Mesenchymal stem cell (in vitro differentiated cells and primary cell): ENCODE measurements at regions not wholly inside any gene's neighbourhood (a gene's known extent, or its start where the extent isn't known, plus 50 kb on each side); places are given as distances from the start of the nearest gene placed in this dataset.
A peak's percentile ranks its signal among the peaks of the same experiment; 100 is the strongest.

Source experiments
- DNase-seq: peaks from one replicate; pipeline ENCODE4 v3.0.0-alpha.2; 2013
- H2AFZ ChIP-seq: one replicate; pipeline ENCODE4 v1.6.1; 2013; ENCODE audit warnings: low read depth, mild to moderate bottlenecking, control low read depth, inconsistent platforms, low read length, moderate library complexity
- H2AK5ac ChIP-seq: 2 replicates; pipeline ENCODE4 v1.6.1; 2013; ENCODE audit warnings: low read length, moderate library complexity, mild to moderate bottlenecking, inconsistent platforms; ENCODE audit not compliant: severe bottlenecking
- H2BK120ac ChIP-seq: one replicate; pipeline ENCODE4 v1.6.1; 2013; ENCODE audit warnings: low read depth, mild to moderate bottlenecking, inconsistent platforms, low read length, moderate library complexity
- H2BK12ac ChIP-seq, 2 experiments: one replicate each; pipeline ENCODE4 v1.6.1; 2013; ENCODE audit warnings: inconsistent platforms in 2 of 2, low read length in 2 of 2, mild to moderate bottlenecking in 2 of 2, moderate library complexity in 2 of 2, control low read depth in 1 of 2
- H2BK15ac ChIP-seq: one replicate; pipeline ENCODE4 v1.6.1; 2013; ENCODE audit warnings: mild to moderate bottlenecking, low read depth, inconsistent platforms; ENCODE audit not compliant: poor library complexity, severe bottlenecking
- H2BK5ac ChIP-seq: 2 replicates; pipeline ENCODE4 v1.6.1; 2013; ENCODE audit warnings: low read depth, mild to moderate bottlenecking, low read length, control low read depth, inconsistent platforms; ENCODE audit not compliant: poor library complexity, severe bottlenecking
- H3K14ac ChIP-seq, 2 experiments: one replicate each; pipeline ENCODE4 v1.6.1; 2013; ENCODE audit warnings: inconsistent platforms in 2 of 2, low read length in 2 of 2, control low read depth in 1 of 2, mild to moderate bottlenecking in 1 of 2, moderate library complexity in 1 of 2
- H3K18ac ChIP-seq, 2 experiments: one replicate each; pipeline ENCODE4 v1.6.1; 2013; ENCODE audit warnings: inconsistent platforms in 2 of 2, low read length in 2 of 2, control low read depth in 1 of 2, low read depth in 1 of 2, mild to moderate bottlenecking in 1 of 2
- H3K23ac ChIP-seq, 2 experiments: one replicate each; pipeline ENCODE4 v1.6.1; 2013; ENCODE audit warnings: inconsistent platforms in 2 of 2, low read length in 2 of 2, mild to moderate bottlenecking in 2 of 2, moderate library complexity in 2 of 2, control low read depth in 1 of 2
- H3K27ac ChIP-seq: 2 replicates; pipeline ENCODE4 v1.5.1; 2013; ENCODE audit warnings: mild to moderate bottlenecking, moderate library complexity, low read length, control low read depth, inconsistent platforms; ENCODE audit not compliant: poor library complexity, severe bottlenecking
- H3K27me3 ChIP-seq, 2 experiments: 2 replicates each; pipeline versions ENCODE4 v1.6.1 to v1.7.0; 2013; ENCODE audit warnings: low read length in 2 of 2, mild to moderate bottlenecking in 2 of 2, moderate library complexity in 2 of 2, control low read depth in 1 of 2, inconsistent platforms in 1 of 2; ENCODE audit not compliant: control insufficient read depth in 1 of 2, insufficient read depth in 1 of 2
- H3K36me3 ChIP-seq, 2 experiments: 2 replicates each; pipeline versions ENCODE4 v1.6.1 to v1.7.0; 2013; ENCODE audit warnings: low read length in 2 of 2, control low read depth in 1 of 2, inconsistent platforms in 1 of 2, low read depth in 1 of 2, mild to moderate bottlenecking in 1 of 2; ENCODE audit not compliant: insufficient read depth in 2 of 2, control insufficient read depth in 1 of 2
- H3K4ac ChIP-seq, 2 experiments: one replicate each; pipeline ENCODE4 v1.6.1; 2013; ENCODE audit warnings: inconsistent platforms in 2 of 2, low read length in 2 of 2, mild to moderate bottlenecking in 2 of 2, moderate library complexity in 2 of 2, control low read depth in 1 of 2, low read depth in 1 of 2
- H3K4me1 ChIP-seq: 2 replicates; pipeline ENCODE4 v1.6.1; 2013; ENCODE audit warnings: low read depth, low read length, control low read depth; ENCODE audit not compliant: control insufficient read depth, insufficient read depth
- H3K4me2 ChIP-seq: 2 replicates; pipeline ENCODE4 v1.6.1; 2013; ENCODE audit warnings: low read length, mild to moderate bottlenecking, inconsistent platforms; ENCODE audit not compliant: poor library complexity, severe bottlenecking
- H3K4me3 ChIP-seq, 2 experiments: 2 replicates each; pipeline versions ENCODE4 v1.5.1 to v1.7.0; 2013; ENCODE audit warnings: low read length in 2 of 2, mild to moderate bottlenecking in 2 of 2, control low read depth in 1 of 2, low read depth in 1 of 2; ENCODE audit not compliant: insufficient read depth in 1 of 2
- H3K79me1 ChIP-seq: replicated peaks from 2 replicates; pipeline ENCODE4 v1.6.1; 2013; ENCODE audit warnings: mild to moderate bottlenecking, control low read depth, low read length, inconsistent platforms; ENCODE audit not compliant: poor library complexity, severe bottlenecking
- H3K9ac ChIP-seq: 2 replicates; pipeline ENCODE4 v1.7.0; 2013; ENCODE audit warnings: mild to moderate bottlenecking, low read length, moderate library complexity
- H3K9me3 ChIP-seq: 2 replicates; pipeline ENCODE4 v1.7.0; 2013; ENCODE audit warnings: mild to moderate bottlenecking, low read length; ENCODE audit not compliant: control insufficient read depth
- H4K8ac ChIP-seq: one replicate; pipeline ENCODE4 v1.6.1; 2013; ENCODE audit warnings: inconsistent platforms, mild to moderate bottlenecking, low read length, moderate library complexity
- H4K91ac ChIP-seq: one replicate; pipeline ENCODE4 v1.6.1; 2013; ENCODE audit warnings: mild to moderate bottlenecking, low read length, inconsistent platforms
- WGBS: methylation state at CpG from one replicate; pipeline ENCODE4 v1.1.7; 2013; ENCODE audit warnings: mixed read lengths; 5-methylcytosine and 5-hydroxymethylcytosine counted together

DNA sequence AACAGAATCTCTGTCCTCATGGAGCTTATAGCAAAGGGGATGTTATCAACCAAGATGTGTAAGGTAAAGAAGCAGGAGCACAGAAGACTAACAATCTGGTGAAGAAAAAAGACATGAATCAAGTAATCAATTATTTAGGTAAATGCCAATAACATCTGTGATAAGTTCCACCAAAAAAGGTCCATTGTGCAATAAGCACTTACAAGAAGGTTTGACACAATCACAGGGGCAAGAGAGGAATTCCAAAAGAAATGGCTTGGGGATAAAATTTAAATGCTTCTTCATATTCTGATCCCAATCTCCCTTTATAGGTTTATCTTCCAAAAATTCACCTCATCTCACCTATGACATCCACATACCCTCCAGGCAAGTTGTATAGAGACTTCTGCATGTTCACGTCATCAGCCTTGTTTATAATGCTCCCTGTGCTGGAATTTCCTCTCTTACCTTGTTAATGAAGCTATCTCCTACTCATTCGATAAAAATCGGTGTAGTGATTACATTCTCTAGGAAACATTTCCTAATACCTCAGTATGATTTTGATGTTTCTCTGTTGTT, 53.6 kb upstream of the DPT start:
- Histone ChIP-seq H4K8ac (no peak overlapping the region), H4K91ac (no peak overlapping the region), H3K27ac (no peak overlapping the region), H2BK15ac (no peak overlapping the region), H3K4me3 (no peak overlapping the region), H3K27me3 (peaks cover 0 to 19% of the 10 kb centered on the region in 2 experiments), H3K4me2 (no peak overlapping the region), H3K9me3 (no peaks in the 10 kb centered on the region), H2BK120ac (no peak overlapping the region), H2BK12ac (no peak overlapping the region), H3K79me1 (no peaks in the 10 kb centered on the region), H2BK5ac (no peak overlapping the region), H3K23ac (no peak overlapping the region), H3K4ac (no peak overlapping the region), H2AFZ (no peak overlapping the region), H3K4me1 (no peaks in the 10 kb centered on the region), H2AK5ac (no peak overlapping the region), H3K36me3 (no peaks in the 10 kb centered on the region), H3K18ac (no peak overlapping the region), H3K14ac (no peak overlapping the region), H3K9ac (no peak overlapping the region)
- 90% methylated on average over 2 of the region's 3 CpGs for WGBS
- DNase-seq, result no peak

DNA sequence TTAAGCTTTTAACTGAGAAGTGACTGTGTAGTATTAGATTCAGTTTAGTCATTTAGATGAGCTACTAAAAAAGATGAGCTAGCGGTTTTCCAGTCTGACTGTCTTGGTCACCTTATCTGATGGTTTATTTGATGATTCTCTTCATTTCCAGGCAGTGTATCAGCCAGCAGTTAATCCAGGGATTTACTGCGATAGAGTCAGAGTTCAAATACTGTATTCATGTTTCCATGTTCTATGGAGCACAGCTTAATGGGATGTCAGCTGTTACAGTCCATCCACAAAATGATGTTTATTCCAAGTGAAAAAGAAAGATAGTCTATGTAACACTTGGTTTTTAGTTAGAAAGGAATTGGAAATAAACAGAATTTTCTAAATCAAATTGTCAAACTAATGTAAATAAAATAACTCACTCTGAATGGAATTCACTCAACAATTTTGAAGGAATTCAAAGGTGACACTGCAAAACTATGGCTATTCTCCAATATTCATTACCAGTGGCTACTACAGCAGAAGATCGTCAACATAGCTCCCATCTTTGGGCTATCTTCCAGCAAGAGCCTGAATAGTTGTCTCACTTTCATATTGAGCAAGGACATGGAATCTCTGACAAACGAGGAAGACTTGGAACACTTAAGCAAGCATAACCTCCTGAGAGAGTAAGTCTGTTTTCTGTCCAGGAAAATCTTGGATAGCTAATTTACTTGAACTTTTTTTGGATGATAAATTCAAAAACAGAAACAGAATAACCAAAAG, 54.6 kb upstream of the DPT start:
- Histone ChIP-seq H4K91ac (no peak overlapping the region), H3K27me3 (peaks cover 0 to 19% of the 10 kb centered on the region in 2 experiments), H3K4me1 (no peaks in the 10 kb centered on the region), H3K4me2 (no peak overlapping the region), H2BK12ac (no peak overlapping the region), H3K27ac (no peak overlapping the region), H3K4me3 (peak overlapping the region in 1 of 2 experiments; percentile 3), H2BK15ac (no peak overlapping the region), H2BK120ac (no peak overlapping the region), H3K14ac (no peak overlapping the region), H3K4ac (no peak overlapping the region), H3K18ac (no peak overlapping the region), H3K9me3 (no peaks in the 10 kb centered on the region), H3K36me3 (no peaks in the 10 kb centered on the region), H2AK5ac (no peak overlapping the region), H3K23ac (no peak overlapping the region), H3K9ac (no peak overlapping the region), H2BK5ac (no peak overlapping the region), H3K79me1 (no peaks in the 10 kb centered on the region), H2AFZ (no peak overlapping the region), H4K8ac (no peak overlapping the region)
- peak; percentile 77 for DNase-seq
- WGBS, result 89% methylated on average over 3 of the region's 4 CpGs

DNA sequence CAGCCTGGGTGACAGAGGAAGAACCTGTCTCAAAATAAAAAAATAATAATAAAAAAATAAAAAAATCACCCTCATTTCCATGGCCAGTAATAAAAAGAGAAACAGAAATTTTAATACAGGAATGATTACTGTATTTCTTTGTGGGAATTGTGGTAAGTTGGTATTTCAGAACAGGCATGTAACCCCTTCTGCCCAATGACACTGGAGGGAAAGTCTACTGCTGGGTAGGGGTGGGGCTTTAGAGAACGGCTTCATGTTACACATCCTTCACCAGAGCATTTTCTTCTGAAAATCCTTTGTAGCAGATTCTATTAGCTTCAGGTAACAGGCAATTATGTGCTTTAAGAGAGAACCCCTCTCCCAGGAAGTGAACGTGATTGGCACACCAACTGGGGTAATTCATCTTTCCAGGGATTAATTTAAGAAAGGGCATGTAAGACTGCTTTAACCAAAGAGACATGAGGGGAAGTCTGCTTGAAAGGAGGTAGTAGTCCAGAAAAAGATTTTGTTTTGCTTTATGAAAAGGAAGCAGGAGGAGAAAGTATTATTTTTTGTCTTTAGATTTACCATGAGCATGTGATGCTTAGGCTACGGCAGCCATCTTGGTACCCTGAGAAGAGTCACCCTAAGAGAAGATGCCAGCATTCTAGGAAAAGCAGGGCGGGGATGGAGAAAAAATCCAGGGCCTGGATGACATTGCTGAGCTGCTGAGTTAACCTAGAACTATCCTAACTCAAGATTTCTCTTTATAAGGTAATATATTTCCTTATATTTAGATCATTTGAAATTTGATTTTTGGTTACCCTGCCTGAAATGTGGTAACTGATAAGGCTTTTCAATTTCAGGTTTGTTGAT, 57.7 kb upstream of the DPT start:
- WGBS, result 89% methylated on average over 2 of the region's 4 CpGs
- H2AK5ac ChIP-seq, result no peak overlapping the region
- H2BK5ac ChIP-seq, result no peak overlapping the region
- no peaks in the 10 kb centered on the region for H3K79me1 ChIP-seq
- no peak for DNase-seq
- H3K4ac ChIP-seq, result no peak overlapping the region
- H4K8ac ChIP-seq, result no peak overlapping the region
- no peak overlapping the region for H4K91ac ChIP-seq
- H3K36me3 ChIP-seq, result no peaks in the 10 kb centered on the region
- no peak overlapping the region for H3K27ac ChIP-seq
- no peak overlapping the region for H2BK15ac ChIP-seq
- H2BK120ac ChIP-seq, result no peak overlapping the region
- no peak overlapping the region for H3K9ac ChIP-seq
- H3K18ac ChIP-seq, result no peak overlapping the region
- H3K4me1 ChIP-seq, result no peaks in the 10 kb centered on the region
- no peak overlapping the region for H3K4me2 ChIP-seq
- H3K4me3 ChIP-seq, result no peak overlapping the region
- no peak overlapping the region for H3K14ac ChIP-seq
- H3K23ac ChIP-seq, result no peak overlapping the region
- H3K9me3 ChIP-seq, result no peaks in the 10 kb centered on the region
- no peak overlapping the region for H2AFZ ChIP-seq
- H3K27me3 ChIP-seq, result peaks cover 0 to 10% of the 10 kb centered on the region in 2 experiments
- H2BK12ac ChIP-seq, result no peak overlapping the region

DNA sequence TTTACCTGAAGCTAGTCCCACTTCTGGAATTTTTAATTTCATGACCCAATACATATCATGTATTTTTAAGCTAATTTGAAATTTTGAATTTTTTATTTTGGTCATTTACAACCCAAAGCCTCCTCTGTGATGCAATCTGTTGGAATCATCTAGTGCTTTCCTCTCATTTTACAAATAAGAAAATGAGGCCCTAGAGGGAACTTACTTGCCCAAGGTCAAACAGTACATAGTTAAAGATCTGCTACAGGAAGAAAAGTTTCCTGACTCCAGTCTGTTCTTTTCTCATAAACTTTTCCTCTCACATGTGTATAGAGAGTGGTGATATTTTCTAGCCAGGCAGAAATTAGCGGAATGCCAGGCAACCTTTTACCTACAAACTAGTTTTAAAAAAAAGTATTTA, 59.3 kb upstream of the DPT start:
- DNase-seq, result no peak
- Histone ChIP-seq H3K36me3 (no peaks in the 10 kb centered on the region), H3K27ac (no peak overlapping the region), H2BK12ac (no peak overlapping the region), H3K9me3 (no peaks in the 10 kb centered on the region), H4K91ac (no peak overlapping the region), H3K23ac (no peak overlapping the region), H3K9ac (no peak overlapping the region), H3K79me1 (no peaks in the 10 kb centered on the region), H3K18ac (no peak overlapping the region), H2AK5ac (no peak overlapping the region), H3K4me3 (no peak overlapping the region), H3K27me3 (peaks cover 0 to 4% of the 10 kb centered on the region in 2 experiments), H2BK120ac (no peak overlapping the region), H3K4ac (no peak overlapping the region), H3K14ac (no peak overlapping the region), H3K4me2 (no peak overlapping the region), H3K4me1 (no peaks in the 10 kb centered on the region), H4K8ac (no peak overlapping the region), H2BK5ac (no peak overlapping the region), H2BK15ac (no peak overlapping the region), H2AFZ (no peak overlapping the region)
- WGBS, result no CpG with 5 or more reads among the region's 1 CpG
